C1 segment of cervical spinal cord (tissue), 14 donors: ENCODE measurements at regions not wholly inside any gene's neighbourhood (a gene's known extent, or its start where the extent isn't known, plus 50 kb on each side); places are given as distances from the start of the nearest gene placed in this dataset.
"Not testable (repeated sequence)": the region's sequence is repeated elsewhere in the genome, so short reads cannot be mapped to it uniquely, and the experiment has no call there.

ENCODE experiments used
- DNase-seq, 14 donors: peaks; one replicate each; lab custom pipeline; 2025; lab: John Stamatoyannopoulos, UW

DNA sequence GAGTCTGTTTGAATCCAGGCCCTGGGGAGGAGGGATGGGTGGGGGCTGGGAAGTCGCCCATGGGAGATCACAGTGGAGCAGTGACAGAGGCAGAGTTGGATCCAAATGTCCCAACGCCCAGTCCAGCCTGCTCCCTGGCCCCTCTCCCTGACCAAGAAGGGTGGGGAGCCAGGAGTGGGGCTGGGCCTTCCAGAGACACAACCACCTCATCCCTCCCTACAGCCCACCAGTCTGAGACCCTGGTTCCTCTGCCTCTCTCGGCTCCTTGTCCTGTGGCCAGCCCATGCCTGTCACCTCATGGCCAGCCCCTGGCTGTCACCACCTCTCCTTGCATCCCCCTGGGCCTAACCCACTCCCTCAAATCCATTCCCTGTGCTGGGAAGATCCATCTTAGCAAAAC is 71.2 kb upstream of the PRR5 start:
- no peak for DNase-seq

DNA sequence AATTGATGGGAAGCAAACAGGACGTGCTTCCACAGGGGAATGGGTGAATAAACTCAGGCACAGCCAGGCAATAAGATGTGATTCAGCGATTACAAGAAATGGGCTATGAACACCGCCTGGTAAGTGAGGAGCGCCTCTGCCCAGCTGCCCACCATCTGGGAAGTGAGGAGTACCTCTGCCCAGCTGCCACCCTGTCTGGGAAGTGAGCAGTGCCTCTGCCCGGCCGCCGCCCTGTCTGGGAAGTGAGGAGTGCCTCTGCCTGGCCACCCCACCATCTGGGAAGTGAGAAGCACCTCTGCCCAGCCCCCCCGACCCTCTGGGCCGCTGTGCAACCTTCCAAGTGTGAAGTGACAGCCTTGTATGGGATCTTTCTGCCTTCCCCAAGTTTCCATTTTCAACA is 73.2 kb upstream of the PRR5 start:
- no peak for DNase-seq

DNA sequence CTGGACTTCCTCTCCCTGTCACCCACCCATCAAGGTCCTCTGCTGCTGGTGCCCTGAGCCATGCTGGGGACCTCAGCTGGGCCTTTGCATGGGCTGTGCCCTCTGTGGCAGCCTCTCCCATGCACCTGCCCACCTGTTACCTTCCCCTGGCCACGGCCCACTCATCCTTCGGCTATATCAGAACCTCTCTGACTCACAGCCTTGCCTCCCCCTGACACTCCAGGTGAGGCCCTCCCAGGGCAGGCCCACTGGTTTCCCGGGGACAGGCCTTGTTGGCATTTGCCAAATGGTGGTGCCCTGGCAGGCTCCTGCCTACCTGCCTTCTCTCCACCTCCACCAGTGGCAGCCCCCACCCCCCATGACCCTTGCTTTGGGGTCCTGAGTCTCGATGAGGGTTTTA is 73.7 kb upstream of the PRR5 start:
- DNase-seq = no peak

DNA sequence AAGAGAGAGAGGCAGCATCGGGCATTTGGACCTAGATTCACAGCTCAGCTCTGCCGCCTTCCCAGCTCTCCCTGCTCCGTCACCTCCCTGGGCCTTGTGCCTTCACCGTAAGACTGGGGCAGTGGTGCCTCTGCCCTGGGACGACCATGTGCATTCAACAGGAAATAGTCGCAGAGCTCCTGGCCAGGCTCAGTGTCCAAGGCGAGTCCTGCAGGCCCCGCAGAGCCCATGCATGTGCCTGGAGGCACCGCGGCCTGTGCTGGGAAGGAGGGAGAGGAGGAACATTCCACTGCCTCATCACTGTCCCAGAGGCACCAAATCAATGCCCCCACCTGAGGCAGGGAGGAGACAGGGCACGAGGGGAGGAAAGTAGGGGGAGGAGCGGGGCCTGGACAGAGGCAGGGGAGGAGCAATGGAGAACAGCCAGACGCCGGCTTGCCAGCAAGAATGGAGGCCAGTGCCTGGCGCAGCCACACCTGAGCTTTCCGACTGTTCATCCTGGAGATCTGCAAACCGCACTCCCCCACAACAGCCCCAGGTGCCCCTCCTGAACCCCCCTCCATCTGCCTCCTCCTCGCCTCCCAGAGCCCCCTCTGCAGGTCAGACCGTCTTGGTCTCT is 74.4 kb upstream of the PRR5 start:
- DNase-seq = no peak

DNA sequence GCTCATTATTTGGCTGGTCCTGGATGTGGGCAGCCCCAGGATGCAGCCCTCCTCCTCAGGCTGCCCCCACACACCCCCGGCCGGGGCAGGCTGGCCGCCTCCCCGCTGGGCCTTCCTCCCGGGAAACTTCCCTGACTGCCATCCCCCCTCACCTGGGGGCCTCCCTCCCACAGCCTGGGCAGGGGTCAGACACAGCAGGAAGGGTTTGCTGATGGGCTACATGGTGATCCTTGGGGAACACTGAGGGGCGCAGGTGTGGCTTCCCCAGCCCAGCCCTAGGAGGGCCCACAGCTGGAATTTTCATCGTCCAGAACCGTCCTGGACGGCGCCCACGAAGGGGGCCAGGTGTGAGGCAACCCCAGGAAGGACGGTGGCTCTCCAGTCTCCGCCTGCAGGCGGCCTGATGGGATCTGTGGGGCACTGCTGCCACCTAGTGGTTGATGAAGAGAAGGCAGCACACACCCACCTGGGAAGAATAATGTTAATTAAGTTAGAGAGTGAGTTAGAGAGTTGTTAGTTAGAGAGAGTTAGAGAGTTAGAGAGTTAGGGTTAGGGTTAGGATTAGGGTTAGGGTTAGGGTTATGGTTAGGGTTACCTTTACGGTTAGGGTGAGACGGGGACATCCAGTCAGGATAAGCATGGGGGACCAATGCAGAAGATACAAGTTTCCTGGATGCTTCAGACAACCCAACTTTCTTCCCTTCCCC is 75.9 kb upstream of the PRR5 start:
- DNase-seq = peak in 10 of 14 donors; percentile 5 to 61 (median 39)

DNA sequence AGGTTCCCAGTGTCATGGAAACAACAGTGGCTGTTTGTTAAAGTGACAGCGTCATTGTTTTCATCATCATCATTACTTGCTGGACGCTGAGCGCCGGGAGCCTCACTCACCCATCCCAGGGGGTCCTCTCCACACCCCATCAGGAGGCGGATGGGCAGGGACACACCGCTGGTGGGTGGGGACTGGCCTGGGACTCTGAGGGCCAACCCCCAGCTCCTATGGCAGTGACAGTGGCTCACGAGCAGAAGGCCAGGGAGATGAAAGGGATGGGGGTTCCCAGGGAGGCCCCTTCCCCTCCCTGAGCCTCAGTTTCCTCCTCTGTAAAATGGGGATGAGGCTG is 76.6 kb upstream of the PRR5 start:
- DNase-seq = no peak

DNA sequence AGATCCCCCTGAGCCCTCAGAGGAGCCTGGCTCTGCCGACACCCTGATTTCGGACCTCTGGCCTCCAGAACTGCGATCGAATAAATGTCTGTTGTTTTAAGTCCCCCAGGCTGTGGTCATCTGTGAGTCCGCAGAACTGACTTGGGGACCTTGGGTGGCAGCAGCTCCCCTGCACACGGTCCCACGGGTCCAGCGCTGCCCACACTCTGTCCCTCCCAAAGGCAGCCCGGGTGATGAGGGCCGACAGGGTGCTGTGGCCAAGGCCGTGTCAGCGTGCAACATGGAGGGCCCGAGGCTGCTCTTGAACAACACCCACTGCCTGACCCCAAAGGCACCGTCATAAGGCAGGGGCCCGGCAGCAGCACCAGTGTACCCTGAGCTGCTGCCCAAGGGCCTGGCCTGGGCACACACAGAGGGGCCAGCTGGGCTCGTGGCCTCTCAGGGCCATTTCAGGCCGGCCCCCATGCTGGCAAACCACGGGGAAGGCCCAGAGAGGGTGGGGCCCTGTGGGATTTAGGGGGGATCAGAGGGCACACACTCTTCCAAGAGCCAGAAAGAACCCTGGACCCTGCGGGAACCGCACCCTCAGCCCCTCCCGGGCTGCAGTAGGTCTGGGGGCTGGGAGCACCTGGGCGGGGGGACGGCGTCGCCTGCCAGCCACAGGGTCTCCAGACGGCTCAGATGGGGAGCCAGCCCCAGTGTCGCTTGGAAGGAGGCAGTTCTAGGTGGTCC is 77.1 kb upstream of the PRR5 start:
- no peak for DNase-seq

DNA sequence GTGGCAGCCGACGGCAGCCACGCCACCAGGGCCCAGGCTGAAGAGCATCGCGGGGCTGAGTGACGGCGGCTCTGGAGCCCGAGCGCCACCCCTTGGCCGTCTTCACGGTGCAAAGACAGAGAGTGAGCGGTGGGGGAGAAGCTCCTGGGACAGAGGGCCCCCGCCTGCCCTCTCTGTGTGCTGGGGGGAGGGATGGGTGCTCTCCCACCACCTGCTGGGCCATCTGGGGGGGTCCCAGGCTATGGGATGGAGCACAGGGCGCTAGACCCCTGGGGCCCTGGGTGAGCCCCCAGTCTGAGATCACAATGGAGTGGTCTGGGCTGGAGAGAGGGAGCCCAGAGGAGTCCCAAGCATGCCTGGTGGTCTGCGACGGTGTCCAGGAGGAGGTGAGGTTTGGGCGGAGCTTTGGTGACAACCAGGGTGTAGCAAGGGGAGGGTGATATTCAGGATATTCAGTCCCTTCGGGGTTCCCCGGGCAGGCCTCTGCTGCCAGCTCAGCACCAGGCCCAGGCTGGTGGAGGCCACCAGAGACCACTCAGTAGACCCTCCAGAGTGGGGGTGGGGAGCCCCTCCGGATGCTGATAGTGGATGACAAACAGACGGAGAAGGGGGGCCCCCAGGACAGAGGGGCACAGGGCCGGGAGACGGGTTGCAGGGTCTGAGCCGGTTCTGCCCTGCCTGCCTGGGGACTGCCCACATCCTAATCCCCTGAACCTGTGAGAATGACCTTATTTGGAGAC is 78.1 kb upstream of the PRR5 start:
- DNase-seq = no peak

DNA sequence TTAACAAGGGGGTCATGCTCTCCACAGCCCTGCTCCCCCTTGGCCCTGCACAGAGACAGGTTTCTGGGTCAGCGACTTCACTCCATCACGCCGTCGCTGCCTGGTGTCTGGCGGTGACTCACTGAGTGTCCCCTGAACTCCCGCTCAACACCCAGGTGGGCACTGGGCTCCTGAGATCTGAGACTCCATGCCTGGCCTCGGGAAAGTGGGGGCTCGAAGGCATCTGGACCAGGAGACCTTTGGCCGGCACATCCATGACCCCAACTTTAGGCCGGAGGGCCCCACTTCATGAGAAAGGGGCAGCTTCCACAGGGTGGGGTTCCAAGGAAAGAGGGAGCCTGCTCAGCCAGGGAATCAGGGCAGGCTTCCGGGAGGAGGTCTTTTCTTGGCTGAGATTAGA is 79.3 kb upstream of the PRR5 start:
- no peak for DNase-seq

DNA sequence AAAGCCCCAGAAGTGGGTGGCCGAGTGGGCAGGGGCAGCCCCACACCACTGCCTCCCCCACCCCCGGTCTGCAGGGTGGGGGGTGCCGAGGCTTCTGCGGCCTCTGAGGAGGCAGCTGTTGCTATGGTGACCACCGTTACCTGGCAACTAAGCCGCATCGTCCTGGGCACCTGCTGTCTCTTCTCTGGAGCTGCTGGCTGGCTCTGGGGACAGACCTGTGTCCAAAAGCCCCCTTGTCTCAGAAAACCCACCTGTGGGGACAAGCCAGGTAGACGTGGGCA is 79.9 kb upstream of the PRR5 start:
- DNase-seq = no peak

DNA sequence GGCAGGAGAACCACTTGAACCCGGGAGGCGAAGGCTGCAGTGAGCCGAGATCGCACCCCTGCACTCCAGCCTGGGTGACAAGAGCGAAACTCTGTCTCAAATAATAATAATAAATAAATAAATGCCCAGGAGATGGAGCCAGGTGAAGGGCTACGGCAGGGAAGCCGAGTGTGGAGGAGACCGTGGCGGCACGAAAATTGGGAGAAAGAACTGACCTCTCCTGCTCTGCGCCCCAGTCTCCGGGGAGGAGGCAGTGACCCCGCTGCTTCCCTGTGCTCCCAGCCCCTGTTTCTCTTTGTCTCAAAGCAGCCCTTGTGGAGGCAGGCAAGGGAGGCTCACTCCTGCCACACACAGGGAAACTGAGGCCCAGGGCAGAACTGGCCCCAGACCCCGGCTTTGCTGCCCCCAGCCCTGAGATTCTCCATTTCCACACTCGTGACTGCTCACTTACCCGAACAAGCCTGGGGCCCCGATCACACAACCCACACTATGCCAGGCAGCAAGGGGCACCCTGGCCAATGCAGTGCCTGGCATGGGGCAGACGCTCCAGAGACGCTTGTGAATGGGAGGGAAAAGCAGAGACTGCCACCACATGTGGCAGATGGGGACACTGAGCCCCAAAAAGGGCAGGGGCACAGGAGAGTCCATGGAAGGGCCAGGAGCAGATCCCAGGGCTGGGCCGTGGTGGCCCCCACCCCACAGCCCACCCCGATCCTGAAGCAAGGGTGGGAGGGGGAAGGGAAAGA is 80.4 kb upstream of the PRR5 start:
- no peak for DNase-seq

DNA sequence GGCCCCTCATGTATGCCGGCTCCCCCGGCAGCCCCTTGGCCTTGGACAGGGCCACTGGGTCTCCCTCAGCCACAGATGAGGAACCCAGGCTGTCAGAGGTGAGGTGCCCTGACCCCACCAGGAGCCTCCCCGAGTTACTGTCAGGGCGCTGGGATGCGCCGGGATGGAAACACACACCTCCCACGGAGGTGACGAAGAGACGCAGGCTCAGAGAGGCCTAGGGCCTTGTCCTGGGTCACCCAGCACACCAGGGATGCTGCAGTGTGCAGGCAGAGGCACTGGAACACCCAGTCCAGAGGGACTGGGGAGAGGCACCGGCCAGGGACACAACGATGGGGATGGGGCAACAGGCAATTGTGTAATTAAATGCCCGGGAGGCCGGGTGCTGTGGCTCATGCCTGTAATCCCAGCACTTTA is 81.2 kb upstream of the PRR5 start:
- DNase-seq = no peak

DNA sequence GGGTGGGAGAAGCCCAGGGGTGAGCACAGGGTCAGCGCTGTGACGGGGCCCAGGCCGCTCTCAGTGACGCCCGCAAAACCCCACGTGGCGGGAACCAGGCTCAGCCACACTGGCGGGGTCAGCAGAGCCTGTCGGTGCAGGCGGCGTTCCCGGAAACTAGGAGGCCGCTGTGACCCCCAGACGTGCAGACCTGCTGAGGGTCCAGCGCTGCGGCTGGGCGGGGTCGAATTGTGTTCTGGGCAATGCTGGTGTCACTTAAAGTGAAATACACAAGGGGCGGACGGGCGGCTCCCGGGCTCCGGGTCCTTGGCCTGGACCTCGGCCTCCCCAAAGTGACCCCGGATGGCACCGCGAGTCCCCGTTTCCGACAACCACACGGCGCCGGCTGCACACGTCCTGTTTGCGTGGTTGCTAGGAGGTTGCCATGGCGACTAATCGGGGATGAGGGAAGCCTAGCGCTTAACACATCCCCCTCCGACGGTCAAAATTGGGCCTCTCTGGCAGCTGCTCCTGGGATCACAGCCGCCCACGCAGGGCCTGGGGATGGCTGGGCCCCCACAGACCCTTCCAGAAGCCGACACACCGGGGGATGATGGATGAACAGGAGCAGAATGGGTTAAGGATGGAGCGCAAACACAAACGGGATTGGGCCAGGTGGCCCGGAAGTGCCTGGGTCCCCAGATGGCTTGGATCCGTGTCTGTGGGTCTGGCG is 81.7 kb upstream of the PRR5 start:
- no peak for DNase-seq

DNA sequence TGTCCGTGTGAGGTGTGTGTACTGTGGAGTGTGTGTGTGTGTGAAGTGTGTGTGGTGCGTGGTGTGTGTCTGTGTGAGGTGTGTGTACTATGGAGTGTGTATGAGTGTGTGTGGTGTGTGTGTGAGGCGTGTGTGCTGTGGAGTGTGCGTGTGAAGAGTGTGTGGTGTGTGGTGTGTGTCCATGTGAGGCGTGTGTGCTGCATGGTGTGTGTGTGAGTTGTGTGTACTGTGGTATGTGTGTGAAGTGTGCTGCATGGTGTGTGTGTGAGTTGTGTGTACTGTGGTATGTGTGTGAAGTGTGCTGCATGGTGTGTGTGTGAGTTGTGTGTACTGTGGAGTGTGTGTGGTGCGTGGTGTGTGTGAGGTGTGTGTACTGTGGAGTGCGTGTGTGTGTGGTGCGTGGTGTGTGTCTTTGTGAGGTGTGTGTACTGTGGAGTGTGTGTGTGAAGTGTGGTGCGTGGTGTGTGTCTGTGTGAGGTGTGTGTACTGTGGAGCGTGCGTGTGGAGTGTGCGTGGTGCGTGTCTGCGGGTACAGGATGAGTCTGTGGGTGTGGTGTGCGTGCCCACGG is 82.4 kb upstream of the PRR5 start:
- DNase-seq = not testable (repeated sequence)

DNA sequence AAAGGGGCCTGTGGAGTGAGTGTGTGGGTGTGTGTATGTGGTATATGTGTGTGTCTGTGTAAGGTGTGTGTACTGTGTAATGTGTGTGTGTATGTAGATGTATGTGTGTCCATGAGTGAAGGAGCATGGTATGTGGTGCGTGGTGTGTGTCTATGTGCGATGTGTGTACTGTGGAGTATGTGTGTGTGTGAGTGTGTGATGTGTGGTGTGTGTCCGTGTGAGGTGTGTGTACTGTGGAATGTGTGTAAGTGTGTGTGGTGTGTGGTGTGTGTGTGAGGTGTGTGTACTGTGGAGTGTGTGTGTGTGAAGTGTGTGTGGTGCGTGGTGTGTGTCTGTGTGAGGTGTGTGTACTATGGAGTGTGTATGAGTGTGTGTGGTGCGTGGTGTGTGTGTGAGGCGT is 83.1 kb upstream of the PRR5 start:
- not testable (repeated sequence) for DNase-seq

DNA sequence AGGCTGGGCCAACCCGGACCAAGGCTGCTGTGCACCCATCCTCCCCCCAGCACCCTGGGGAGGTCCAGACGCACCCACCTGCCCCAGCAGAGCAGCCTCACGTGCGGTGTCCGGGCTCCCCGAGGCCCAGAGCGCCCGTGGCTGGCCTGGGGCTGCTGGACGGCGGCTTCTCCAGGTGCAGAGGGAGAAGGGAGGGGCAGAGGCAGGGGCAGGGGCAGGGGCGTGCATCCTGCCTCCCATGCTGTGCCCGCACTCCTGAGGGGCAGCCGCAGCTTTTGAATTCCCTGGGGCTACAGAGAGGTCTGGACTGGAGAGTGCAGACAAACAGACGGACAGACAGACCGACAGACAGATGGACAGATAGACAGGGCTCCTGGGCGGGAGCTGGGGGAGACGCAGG is 83.6 kb upstream of the PRR5 start:
- DNase-seq = no peak

DNA sequence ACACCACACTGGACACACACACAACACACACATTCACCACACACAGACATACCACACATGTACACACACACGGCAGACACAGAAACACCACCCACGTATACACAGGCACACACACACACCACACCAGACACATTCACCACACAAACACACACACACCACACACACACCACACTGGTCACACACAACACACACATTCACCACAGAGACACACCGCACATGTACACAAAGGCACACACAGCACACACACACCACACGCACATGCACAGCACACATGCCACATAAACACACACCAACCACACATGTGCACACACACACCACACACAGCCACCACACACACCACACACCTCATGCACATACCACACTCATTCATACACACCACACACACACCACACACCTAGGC is 84.2 kb upstream of the PRR5 start:
- DNase-seq = no peak

DNA sequence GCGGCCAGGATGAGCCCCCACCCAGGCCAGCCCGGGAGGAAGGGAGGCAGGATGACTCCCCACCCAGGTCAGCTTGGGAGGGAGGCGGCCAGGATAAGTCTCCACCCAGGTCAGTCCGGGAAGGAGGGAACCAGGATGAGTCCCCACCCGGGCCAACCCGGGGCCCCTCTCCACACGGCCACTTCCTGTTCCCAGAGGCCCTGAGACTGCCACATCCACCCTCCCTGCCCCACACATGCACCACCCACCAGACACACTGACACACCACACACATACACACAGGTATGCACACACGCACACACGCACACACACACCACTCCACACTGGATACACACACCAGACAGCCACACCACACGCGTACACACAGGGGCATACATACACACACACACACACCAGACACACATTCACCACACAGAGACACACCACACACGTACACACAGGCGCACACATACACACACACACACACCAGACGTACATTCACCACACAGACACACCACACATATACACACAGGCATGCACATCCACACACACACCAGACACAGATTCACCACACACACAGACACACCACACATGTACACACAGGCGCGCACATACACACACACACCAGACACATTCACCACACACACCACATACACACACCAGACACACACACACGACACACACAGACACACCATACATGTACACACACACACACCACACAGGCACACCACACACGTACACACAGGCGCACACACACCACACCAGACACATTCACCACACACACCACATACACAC is 84.9 kb upstream of the PRR5 start:
- no peak for DNase-seq

DNA sequence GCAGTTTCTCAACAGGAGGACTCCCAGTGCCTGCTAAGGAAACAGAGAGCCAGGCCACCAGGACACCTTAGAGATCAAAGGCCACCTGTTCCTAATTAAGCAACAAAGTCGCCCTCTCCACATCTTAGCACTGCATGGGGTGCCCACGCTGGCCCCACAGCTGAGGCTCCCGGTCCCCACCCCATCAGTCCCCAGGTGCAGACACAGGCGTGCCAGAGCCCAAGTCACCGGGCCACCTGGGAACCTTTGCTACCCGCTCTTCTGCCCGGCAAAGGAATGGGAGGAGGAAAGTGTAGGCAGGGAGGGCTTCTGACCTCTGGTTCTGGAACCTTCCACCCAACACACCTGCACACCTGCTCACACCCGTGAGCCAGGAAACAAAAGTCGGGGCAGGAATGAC is 85.5 kb upstream of the PRR5 start:
- no peak for DNase-seq

DNA sequence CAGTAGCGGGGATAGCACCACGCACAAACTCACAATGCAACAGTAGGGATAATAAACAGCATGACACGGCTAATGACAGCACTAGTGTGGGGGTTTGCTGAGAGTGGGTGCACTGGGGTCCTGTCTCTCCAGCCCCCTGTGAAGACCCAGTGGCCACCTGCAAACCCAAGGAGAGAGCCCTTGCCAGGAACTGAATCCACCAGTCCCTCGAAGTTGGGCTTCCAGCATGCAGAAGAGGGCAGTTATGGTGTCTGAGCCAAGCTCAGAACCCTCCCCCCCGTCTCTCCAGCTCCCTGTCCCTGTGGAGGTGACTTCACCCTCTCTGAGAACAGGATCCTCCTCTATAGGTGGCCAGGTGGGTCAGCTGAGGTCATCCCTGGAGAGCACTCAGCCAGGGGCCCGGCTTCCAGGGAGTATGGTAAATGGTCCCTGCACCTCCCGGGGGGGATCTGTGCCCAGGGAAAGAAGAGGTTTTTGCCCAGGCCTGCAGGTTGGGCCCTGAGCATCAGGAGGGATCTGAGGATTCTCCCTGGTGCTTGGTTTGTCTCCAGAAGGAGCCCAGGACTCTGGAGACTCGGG is 86.3 kb upstream of the PRR5 start:
- DNase-seq = no peak
